HL-60 (cell line): ENCODE measurements at regions not wholly inside any gene's neighbourhood (a gene's known extent, or its start where the extent isn't known, plus 50 kb on each side); places are given as distances from the start of the nearest gene placed in this dataset.

Source experiments
- CTCF ChIP-seq: IDR thresholded peaks from one replicate; pipeline ENCODE4 v1.5.1; 2011; ENCODE audit warnings: low read length, control low read depth, inconsistent platforms; ENCODE audit not compliant: insufficient read depth
- POLR2AphosphoS5 ChIP-seq: IDR thresholded peaks from 2 replicates; pipeline ENCODE4 v1.6.1; 2012; ENCODE audit warnings: low read depth
- SPI1 ChIP-seq: IDR thresholded peaks from 2 replicates; pipeline ENCODE4 v1.6.1; 2012; ENCODE audit warnings: low read depth, mild to moderate bottlenecking, borderline replicate concordance

- TF ChIP-seq CTCF (no peak), POLR2AphosphoS5 (no peak), SPI1 (no peak)
Measured at GRCh38 chr10:61279400-61279799, 173.8 kb downstream of the TMEM26 start.
